Chondrocyte (in vitro differentiated cells): ENCODE measurements at regions not wholly inside any gene's neighbourhood (a gene's known extent, or its start where the extent isn't known, plus 50 kb on each side); places are given as distances from the start of the nearest gene placed in this dataset.
A peak's percentile ranks its signal among the peaks of the same experiment; 100 is the strongest.

Experiments used
- DNase-seq: peaks from one replicate; pipeline ENCODE4 v3.0.0; 2021; ENCODE audit warnings: mixed read lengths, low spot score
- H3K27ac Mint-ChIP-seq: one replicate; pipeline ENCODE4 v1.8.0; 2021; ENCODE audit warnings: mild to moderate bottlenecking, moderate library complexity, mixed read lengths; ENCODE audit not compliant: unreplicated experiment
- H3K27me3 Mint-ChIP-seq: 2 replicates; pipeline ENCODE4 v1.8.0; 2021; ENCODE audit warnings: low read depth, mixed read lengths
- H3K36me3 Mint-ChIP-seq: 2 replicates; pipeline ENCODE4 v1.8.0; 2021; ENCODE audit warnings: low read depth, mixed read lengths
- H3K4me1 Mint-ChIP-seq: 2 replicates; pipeline ENCODE4 v1.8.0; 2021; ENCODE audit warnings: low read depth, mild to moderate bottlenecking, mixed read lengths
- H3K4me3 Mint-ChIP-seq: one replicate; pipeline ENCODE4 v1.8.0; 2021; ENCODE audit warnings: mild to moderate bottlenecking, moderate library complexity, mixed read lengths; ENCODE audit not compliant: unreplicated experiment
- H3K9me3 Mint-ChIP-seq: 2 replicates; pipeline ENCODE4 v1.8.0; 2021; ENCODE audit warnings: low read depth, mixed read lengths
- TF ChIP-seq, protein P1 (sequence below): fragments of 200-600 bp; sonication (generic); IDR thresholded peaks from 2 replicates; pipeline ENCODE4 v1.5.0; 2021; ENCODE audit warnings: antibody characterized with exemption, mild to moderate bottlenecking, moderate library complexity

DNA sequence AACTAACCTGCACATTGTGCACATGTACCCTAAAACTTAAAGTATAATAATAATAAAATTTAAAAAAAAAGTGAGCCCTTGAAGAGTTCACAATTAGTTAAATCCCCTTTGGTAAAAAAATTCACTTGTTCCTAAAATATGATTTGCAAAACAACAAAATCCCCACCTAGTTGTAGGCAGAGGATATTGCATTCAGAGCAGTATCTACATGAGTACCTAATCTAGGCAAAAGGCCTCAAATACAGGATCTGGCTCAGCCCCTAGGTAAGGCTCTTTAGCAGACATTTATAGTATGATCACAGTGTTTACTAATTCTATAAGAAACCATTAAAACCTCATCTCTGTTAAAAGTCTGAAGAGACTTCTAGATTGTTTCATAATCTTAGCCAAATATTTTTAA, 89.3 kb upstream of the CCDC80 start:
- no peak for DNase-seq
- H3K27me3 Mint-ChIP-seq = no peaks in the 10 kb centered on the region
- H3K4me3 Mint-ChIP-seq = no peak overlapping the region
- H3K27ac Mint-ChIP-seq = no peak overlapping the region
- H3K36me3 Mint-ChIP-seq = peaks cover 3% of the 10 kb centered on the region
- H3K9me3 Mint-ChIP-seq = peaks cover 10% of the 10 kb centered on the region
- TF ChIP-seq, protein P1, sequence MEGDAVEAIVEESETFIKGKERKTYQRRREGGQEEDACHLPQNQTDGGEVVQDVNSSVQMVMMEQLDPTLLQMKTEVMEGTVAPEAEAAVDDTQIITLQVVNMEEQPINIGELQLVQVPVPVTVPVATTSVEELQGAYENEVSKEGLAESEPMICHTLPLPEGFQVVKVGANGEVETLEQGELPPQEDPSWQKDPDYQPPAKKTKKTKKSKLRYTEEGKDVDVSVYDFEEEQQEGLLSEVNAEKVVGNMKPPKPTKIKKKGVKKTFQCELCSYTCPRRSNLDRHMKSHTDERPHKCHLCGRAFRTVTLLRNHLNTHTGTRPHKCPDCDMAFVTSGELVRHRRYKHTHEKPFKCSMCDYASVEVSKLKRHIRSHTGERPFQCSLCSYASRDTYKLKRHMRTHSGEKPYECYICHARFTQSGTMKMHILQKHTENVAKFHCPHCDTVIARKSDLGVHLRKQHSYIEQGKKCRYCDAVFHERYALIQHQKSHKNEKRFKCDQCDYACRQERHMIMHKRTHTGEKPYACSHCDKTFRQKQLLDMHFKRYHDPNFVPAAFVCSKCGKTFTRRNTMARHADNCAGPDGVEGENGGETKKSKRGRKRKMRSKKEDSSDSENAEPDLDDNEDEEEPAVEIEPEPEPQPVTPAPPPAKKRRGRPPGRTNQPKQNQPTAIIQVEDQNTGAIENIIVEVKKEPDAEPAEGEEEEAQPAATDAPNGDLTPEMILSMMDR = peak; percentile 49
- peaks cover 3% of the 10 kb centered on the region for H3K4me1 Mint-ChIP-seq

DNA sequence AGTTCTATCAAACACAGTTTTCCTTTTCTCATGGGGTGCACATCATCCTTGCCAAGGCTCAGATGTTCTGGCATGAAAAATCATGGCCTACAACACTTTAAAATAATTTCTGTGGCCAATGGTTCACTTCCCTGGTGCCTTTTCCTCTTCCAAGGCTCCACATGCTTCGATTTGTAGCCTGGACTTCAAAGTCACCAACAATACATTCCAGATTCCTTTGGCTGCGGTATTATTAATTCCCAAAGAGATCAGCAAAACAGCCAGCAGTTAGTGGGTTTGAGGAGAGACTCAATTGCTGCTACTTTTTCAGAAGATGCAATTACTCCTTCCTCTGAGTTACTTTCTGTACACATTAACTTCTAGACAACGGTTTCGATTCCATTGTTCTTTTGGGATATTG, 80.3 kb upstream of the CCDC80 start:
- Mint-ChIP-seq H3K9me3 (peaks cover 4% of the 10 kb centered on the region), H3K4me1 (peaks cover 2% of the 10 kb centered on the region), H3K27me3 (no peaks in the 10 kb centered on the region), H3K36me3 (peaks cover 3% of the 10 kb centered on the region), H3K27ac (no peak overlapping the region), H3K4me3 (no peak overlapping the region)
- DNase-seq = no peak
- TF ChIP-seq, protein P1 = no peak

DNA sequence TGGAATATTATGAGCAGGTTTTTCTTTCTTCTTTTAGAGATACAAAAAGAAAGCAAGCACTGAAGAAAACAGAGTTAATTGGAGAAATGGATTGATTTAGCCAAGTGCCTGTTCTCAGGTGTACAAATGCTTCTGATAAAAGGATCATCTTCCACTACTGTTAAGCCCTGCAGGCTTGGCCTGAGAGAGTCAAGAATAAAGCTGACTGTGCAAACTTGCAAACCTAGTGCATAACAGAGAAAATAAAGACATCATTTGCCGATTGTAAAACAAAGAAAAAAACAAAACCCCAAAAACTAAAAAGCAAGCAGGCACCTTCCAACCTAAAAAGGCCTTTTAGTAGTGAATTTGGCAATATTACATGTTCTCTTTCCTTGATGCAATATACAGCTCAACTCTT, 78.0 kb upstream of the CCDC80 start:
- H3K9me3 Mint-ChIP-seq = peaks cover 1% of the 10 kb centered on the region
- peaks cover 1% of the 10 kb centered on the region for H3K36me3 Mint-ChIP-seq
- H3K27me3 Mint-ChIP-seq = no peaks in the 10 kb centered on the region
- H3K27ac Mint-ChIP-seq = no peak overlapping the region
- TF ChIP-seq, protein P1 = no peak
- no peak overlapping the region for H3K4me3 Mint-ChIP-seq
- DNase-seq = no peak
- peaks cover 12% of the 10 kb centered on the region for H3K4me1 Mint-ChIP-seq

DNA sequence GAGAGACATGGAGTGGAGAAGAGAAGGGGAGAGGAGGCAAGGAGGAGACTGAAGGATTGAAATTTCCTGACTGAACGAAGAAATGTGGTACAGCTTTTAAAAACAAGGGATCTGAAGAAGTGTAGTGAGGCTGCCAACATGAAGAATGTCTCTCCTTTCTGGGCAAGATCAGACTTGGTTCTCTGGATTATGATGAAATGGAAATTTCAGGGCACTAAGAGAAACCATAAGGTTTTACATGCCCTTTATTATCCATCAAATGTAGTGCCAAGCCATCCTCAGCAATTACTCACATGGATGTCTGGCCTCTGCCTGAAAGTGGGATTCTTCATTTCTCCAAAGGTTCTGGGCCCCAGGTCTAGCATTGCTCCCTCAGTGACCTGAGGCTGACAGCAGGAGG, 77.6 kb upstream of the CCDC80 start:
- peaks cover 1% of the 10 kb centered on the region for H3K36me3 Mint-ChIP-seq
- H3K27ac Mint-ChIP-seq = no peak overlapping the region
- DNase-seq = no peak
- H3K9me3 Mint-ChIP-seq = no peaks in the 10 kb centered on the region
- H3K4me1 Mint-ChIP-seq = peaks cover 12% of the 10 kb centered on the region
- no peaks in the 10 kb centered on the region for H3K27me3 Mint-ChIP-seq
- H3K4me3 Mint-ChIP-seq = no peak overlapping the region
- TF ChIP-seq, protein P1 = no peak

DNA sequence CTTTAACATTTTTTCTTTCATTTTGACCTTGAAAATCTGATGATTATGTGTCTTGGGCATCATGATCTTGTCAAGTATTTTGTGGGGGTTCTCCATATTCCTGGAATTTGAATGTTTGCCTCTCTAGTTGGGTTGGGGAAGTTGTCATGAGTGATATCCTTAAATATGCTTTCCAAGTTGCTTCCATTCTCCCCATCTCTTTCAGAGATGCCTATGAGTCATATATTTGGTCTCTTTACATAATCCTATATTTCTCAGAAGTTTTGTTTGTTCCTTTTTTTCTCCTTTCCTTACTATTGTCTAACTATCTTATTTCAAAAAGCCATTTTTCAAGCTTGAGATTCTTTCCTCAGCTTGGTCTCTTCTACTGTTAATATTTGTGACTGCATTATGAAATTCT, 69.0 kb upstream of the CCDC80 start:
- Mint-ChIP-seq H3K4me1 (peaks cover under 1% of the 10 kb centered on the region), H3K27me3 (no peaks in the 10 kb centered on the region), H3K36me3 (peaks cover 2% of the 10 kb centered on the region), H3K27ac (no peak overlapping the region), H3K9me3 (peaks cover 37% of the 10 kb centered on the region), H3K4me3 (no peak overlapping the region)
- TF ChIP-seq, protein P1 = no peak
- DNase-seq = no peak
